CD4-positive, alpha-beta T cell (primary cell): ENCODE measurements at regions not wholly inside any gene's neighbourhood (a gene's known extent, or its start where the extent isn't known, plus 50 kb on each side); places are given as distances from the start of the nearest gene placed in this dataset.

Source experiments
- ATAC-seq: fragments of 200-7000 bp; cut with Tn5 transposase; one replicate; pipeline ENCODE4 v1.10.0; 2022; ENCODE audit warnings: mild to moderate bottlenecking; ENCODE audit not compliant: poor library complexity
- CTCF ChIA-PET: fragments of 350-600 bp; sonication (Branson Sonifier 250); formaldehyde crosslinking; loops from one replicate; lab custom pipeline; 2021; ENCODE audit warnings: antibody characterized with exemption, inconsistent platforms; lab: Charles Lee
- POLR2A ChIA-PET: fragments of 350-600 bp; sonication (Branson Sonifier 250); formaldehyde crosslinking; loops from one replicate; lab custom pipeline; 2021; ENCODE audit warnings: antibody characterized with exemption, inconsistent platforms; lab: Charles Lee
- DNase-seq, 14 experiments: peaks; one replicate each; pipeline ENCODE4 v3.0.0-alpha.2; 2013 to 2020; ENCODE audit warnings: mixed read lengths in 2 of 14
- H3K27ac ChIP-seq, 2 donors: one replicate each; pipeline versions ENCODE4 v1.5.1 to v1.7.0; 2013; ENCODE audit warnings: low read length in 2 of 2, low read depth in 1 of 2, mild to moderate bottlenecking in 1 of 2
- H3K27me3 ChIP-seq, 2 experiments: 1 replicate in 1 of 2; 2 replicates in 1 of 2; pipeline versions ENCODE4 v1.6.1 to v1.7.0; 2013; ENCODE audit warnings: low read length in 2 of 2, control low read depth in 1 of 2, mild to moderate bottlenecking in 1 of 2, moderate library complexity in 1 of 2; ENCODE audit not compliant: insufficient read depth in 2 of 2, control insufficient read depth in 1 of 2
- H3K36me3 ChIP-seq: one replicate; pipeline ENCODE4 v1.6.1; 2013; ENCODE audit warnings: low read length, control low read depth; ENCODE audit not compliant: insufficient read depth
- H3K4me1 ChIP-seq: one replicate; pipeline ENCODE4 v1.6.1; 2013; ENCODE audit warnings: low read length, control low read depth; ENCODE audit not compliant: insufficient read depth
- H3K4me3 ChIP-seq: one replicate; pipeline ENCODE4 v1.5.1; 2013; ENCODE audit warnings: mild to moderate bottlenecking, low read length, moderate library complexity
- H3K9me3 ChIP-seq, 2 experiments: 1 replicate in 1 of 2; 2 replicates in 1 of 2; pipeline versions ENCODE4 v1.6.1 to v1.7.0; 2013; ENCODE audit warnings: low read length in 2 of 2, mild to moderate bottlenecking in 2 of 2, control low read depth in 1 of 2, moderate library complexity in 1 of 2; ENCODE audit not compliant: control insufficient read depth in 1 of 2, insufficient read depth in 1 of 2
- H3K27ac Mint-ChIP-seq: one replicate; pipeline ENCODE4 v1.8.0; 2020; ENCODE audit warnings: mixed read lengths
- H3K27me3 Mint-ChIP-seq: one replicate; pipeline ENCODE4 v1.8.0; 2021; ENCODE audit warnings: mixed read lengths
- H3K36me3 Mint-ChIP-seq: one replicate; pipeline ENCODE4 v1.8.0; 2021; ENCODE audit warnings: low read depth, mixed read lengths
- H3K4me1 Mint-ChIP-seq: one replicate; pipeline ENCODE4 v1.8.0; 2021; ENCODE audit warnings: low read depth, mixed read lengths
- H3K4me3 Mint-ChIP-seq: one replicate; pipeline ENCODE4 v1.8.0; 2020; ENCODE audit warnings: mild to moderate bottlenecking, mixed read lengths
- H3K9me3 Mint-ChIP-seq: one replicate; pipeline ENCODE4 v1.8.0; 2020; ENCODE audit warnings: mixed read lengths
- intact Hi-C, 2 experiments: fragments of 100-400 bp; cut with DNase I in 1 of 2; cut with micrococcal nuclease in 1 of 2; formaldehyde crosslinking; loops; one replicate each; pipeline versions ENCODE4 v1.15.1 to v1.9.0; 2023 to 2025; cut with DNase I, micrococcal nuclease
- TF ChIP-seq, protein P1 (sequence below): fragments of 200-600 bp; IDR thresholded peaks from one replicate; pipeline ENCODE4 v1.8.0; 2022; ENCODE audit warnings: antibody characterized with exemption, mild to moderate bottlenecking

- ChIA-PET CTCF (no interaction called here), POLR2A (no interaction called here)
- peaks cover 13% of the 10 kb centered on the region for H3K27me3 Mint-ChIP-seq
- no peaks in the 10 kb centered on the region for H3K9me3 Mint-ChIP-seq
- H3K36me3 Mint-ChIP-seq, result no peaks in the 10 kb centered on the region
- no peak overlapping the region for H3K4me3 Mint-ChIP-seq
- Histone ChIP-seq H3K36me3 (no peaks in the 10 kb centered on the region), H3K4me3 (no peak overlapping the region), H3K27ac (no peak overlapping the region), H3K4me1 (no peaks in the 10 kb centered on the region), H3K27me3 (no peaks in the 10 kb centered on the region), H3K9me3 (no peaks in the 10 kb centered on the region)
- intact Hi-C loops, result no loop called here
- TF ChIP-seq, protein P1, sequence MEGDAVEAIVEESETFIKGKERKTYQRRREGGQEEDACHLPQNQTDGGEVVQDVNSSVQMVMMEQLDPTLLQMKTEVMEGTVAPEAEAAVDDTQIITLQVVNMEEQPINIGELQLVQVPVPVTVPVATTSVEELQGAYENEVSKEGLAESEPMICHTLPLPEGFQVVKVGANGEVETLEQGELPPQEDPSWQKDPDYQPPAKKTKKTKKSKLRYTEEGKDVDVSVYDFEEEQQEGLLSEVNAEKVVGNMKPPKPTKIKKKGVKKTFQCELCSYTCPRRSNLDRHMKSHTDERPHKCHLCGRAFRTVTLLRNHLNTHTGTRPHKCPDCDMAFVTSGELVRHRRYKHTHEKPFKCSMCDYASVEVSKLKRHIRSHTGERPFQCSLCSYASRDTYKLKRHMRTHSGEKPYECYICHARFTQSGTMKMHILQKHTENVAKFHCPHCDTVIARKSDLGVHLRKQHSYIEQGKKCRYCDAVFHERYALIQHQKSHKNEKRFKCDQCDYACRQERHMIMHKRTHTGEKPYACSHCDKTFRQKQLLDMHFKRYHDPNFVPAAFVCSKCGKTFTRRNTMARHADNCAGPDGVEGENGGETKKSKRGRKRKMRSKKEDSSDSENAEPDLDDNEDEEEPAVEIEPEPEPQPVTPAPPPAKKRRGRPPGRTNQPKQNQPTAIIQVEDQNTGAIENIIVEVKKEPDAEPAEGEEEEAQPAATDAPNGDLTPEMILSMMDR, result no peak
- no peak for ATAC-seq
- no peak for DNase-seq
- H3K4me1 Mint-ChIP-seq, result no peaks in the 10 kb centered on the region
- no peak overlapping the region for H3K27ac Mint-ChIP-seq
Observed at GRCh38 chrX:20740443-20740842, 473.7 kb upstream of the RPS6KA3 start.

- Histone ChIP-seq H3K27me3 (no peaks in the 10 kb centered on the region), H3K36me3 (no peaks in the 10 kb centered on the region), H3K9me3 (no peaks in the 10 kb centered on the region), H3K27ac (no peak overlapping the region), H3K4me1 (no peaks in the 10 kb centered on the region), H3K4me3 (no peak overlapping the region)
- ATAC-seq (no peak), DNase-seq (no peak)
- no peaks in the 10 kb centered on the region for H3K36me3 Mint-ChIP-seq
- intact Hi-C loops, result no loop called here
- H3K27me3 Mint-ChIP-seq, result peaks cover 14% of the 10 kb centered on the region
- TF ChIP-seq, protein P1, result no peak
- H3K4me3 Mint-ChIP-seq, result no peak overlapping the region
- no peaks in the 10 kb centered on the region for H3K4me1 Mint-ChIP-seq
- H3K27ac Mint-ChIP-seq, result no peak overlapping the region
- H3K9me3 Mint-ChIP-seq, result no peaks in the 10 kb centered on the region
- CTCF ChIA-PET, result no interaction called here
- POLR2A ChIA-PET, result no interaction called here
Observed at GRCh38 chrX:20739038-20739745, 472.5 kb upstream of the RPS6KA3 start.

DNA sequence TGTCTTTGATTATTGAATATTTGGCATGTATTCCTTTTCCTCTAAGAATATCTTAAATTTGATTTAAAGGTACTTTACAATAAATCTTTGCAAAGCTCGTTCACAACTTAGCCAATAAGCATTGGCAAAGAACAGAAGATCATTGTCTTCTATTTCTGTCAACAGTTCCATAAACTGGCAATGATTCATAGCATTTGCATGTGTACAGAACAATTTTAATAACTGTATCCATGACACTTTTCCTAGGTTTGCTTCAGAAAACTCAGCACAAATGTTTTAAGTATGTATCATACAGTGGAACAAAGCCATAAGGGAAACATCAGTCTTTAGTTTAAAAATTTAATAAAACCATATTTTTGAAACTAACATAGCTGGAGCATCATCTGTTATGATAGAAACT, 462.7 kb upstream of the RPS6KA3 start:
- Mint-ChIP-seq H3K4me1 (no peaks in the 10 kb centered on the region), H3K36me3 (no peaks in the 10 kb centered on the region), H3K27me3 (peaks cover 3% of the 10 kb centered on the region), H3K27ac (no peak overlapping the region), H3K4me3 (no peak overlapping the region), H3K9me3 (no peaks in the 10 kb centered on the region)
- Histone ChIP-seq H3K9me3 (no peaks in the 10 kb centered on the region), H3K27me3 (no peaks in the 10 kb centered on the region), H3K27ac (no peak overlapping the region), H3K4me3 (no peak overlapping the region), H3K4me1 (no peaks in the 10 kb centered on the region), H3K36me3 (no peaks in the 10 kb centered on the region)
- POLR2A ChIA-PET, result no interaction called here
- DNase-seq, result no peak
- CTCF ChIA-PET, result no interaction called here
- intact Hi-C loops, result no loop called here
- TF ChIP-seq, protein P1, result no peak
- no peak for ATAC-seq
